CD14-positive monocyte (primary cell): ENCODE measurements at regions not wholly inside any gene's neighbourhood (a gene's known extent, or its start where the extent isn't known, plus 50 kb on each side); places are given as distances from the start of the nearest gene placed in this dataset.

Source experiments
- DNase-seq, 3 donors: peaks; one replicate each; pipeline ENCODE4 v3.0.0-alpha.2; 2011 to 2022
- H2AFZ ChIP-seq: 2 replicates; pipeline ENCODE4 v1.6.0; 2012; ENCODE audit warnings: mild to moderate bottlenecking, low read depth, low read length, inconsistent platforms; ENCODE audit not compliant: insufficient read depth, poor library complexity, severe bottlenecking
- H3K27ac ChIP-seq, 2 donors: 1 replicate in 1 of 2; 2 replicates in 1 of 2; pipeline ENCODE4 v1.5.1; 2012 to 2013; ENCODE audit warnings: low read length in 2 of 2, control low read depth in 1 of 2, inconsistent platforms in 1 of 2, low read depth in 1 of 2, mild to moderate bottlenecking in 1 of 2
- H3K27me3 ChIP-seq, 2 donors: one replicate each; pipeline versions ENCODE4 v1.6.0 to v1.6.1; 2011 to 2013; ENCODE audit warnings: low read length in 2 of 2; ENCODE audit not compliant: control insufficient read depth in 2 of 2, insufficient read depth in 2 of 2
- H3K36me3 ChIP-seq, 2 donors: replicated peaks in 1 of 2; 1 replicate in 1 of 2; 2 replicates in 1 of 2; pipeline versions ENCODE4 v1.5.1 to v1.6.1; 2012 to 2013; ENCODE audit warnings: low read length in 2 of 2, control low read depth in 1 of 2, inconsistent platforms in 1 of 2, mild to moderate bottlenecking in 1 of 2; ENCODE audit not compliant: insufficient read depth in 2 of 2, control insufficient read depth in 1 of 2
- H3K4me1 ChIP-seq, 2 donors: 1 replicate in 1 of 2; 2 replicates in 1 of 2; pipeline versions ENCODE4 v1.5.1 to v1.6.1; 2012 to 2013; ENCODE audit warnings: low read length in 2 of 2, control low read depth in 1 of 2, inconsistent platforms in 1 of 2, mild to moderate bottlenecking in 1 of 2, moderate library complexity in 1 of 2; ENCODE audit not compliant: insufficient read depth in 2 of 2, control insufficient read depth in 1 of 2
- H3K4me2 ChIP-seq: replicated peaks from 2 replicates; pipeline ENCODE3; 2012; ENCODE audit warnings: low read length, moderate library complexity, mild to moderate bottlenecking; ENCODE audit not compliant: poor library complexity, severe bottlenecking; ENCODE audit errors: extremely low read depth
- H3K4me3 ChIP-seq, 3 experiments: fragments of 200-600 bp in 1 of 3; sonication (generic) in 1 of 3; replicated peaks in 1 of 3; 1 replicate in 2 of 3; 2 replicates in 1 of 3; pipeline ENCODE4 v1.5.1; 2011 to 2013; ENCODE audit warnings: low read length in 3 of 3, mild to moderate bottlenecking in 3 of 3, control low read depth in 2 of 3, low read depth in 2 of 3, inconsistent platforms in 1 of 3, moderate library complexity in 1 of 3
- H3K79me2 ChIP-seq: 2 replicates; pipeline ENCODE4 v1.6.0; 2012; ENCODE audit warnings: mild to moderate bottlenecking, control low read depth, inconsistent platforms, low read length, moderate library complexity; ENCODE audit not compliant: insufficient read depth
- H3K9ac ChIP-seq: 2 replicates; pipeline ENCODE4 v1.6.0; 2017; ENCODE audit warnings: low read length, mild to moderate bottlenecking; ENCODE audit not compliant: insufficient read depth, poor library complexity, severe bottlenecking
- H3K9me3 ChIP-seq, 2 donors: replicated peaks in 1 of 2; 1 replicate in 1 of 2; 2 replicates in 1 of 2; pipeline versions ENCODE4 v1.5.1 to v1.6.1; 2012 to 2013; ENCODE audit warnings: low read length in 2 of 2, control low read depth in 1 of 2; ENCODE audit not compliant: control insufficient read depth in 1 of 2, insufficient read depth in 1 of 2
- H4K20me1 ChIP-seq: 2 replicates; pipeline ENCODE4 v1.6.0; 2012; ENCODE audit warnings: mild to moderate bottlenecking, low read length, control low read depth, moderate library complexity; ENCODE audit not compliant: insufficient read depth
- H3K27ac Mint-ChIP-seq, 7 donors: one replicate each; pipeline ENCODE4 v1.8.0; 2020; ENCODE audit warnings: mild to moderate bottlenecking in 7 of 7, mixed read lengths in 7 of 7, moderate library complexity in 6 of 7, inconsistent platforms in 2 of 7
- H3K27me3 Mint-ChIP-seq, 3 donors: one replicate each; pipeline ENCODE4 v1.8.0; 2021 to 2022; ENCODE audit warnings: low read depth in 3 of 3, mild to moderate bottlenecking in 3 of 3, mixed read lengths in 3 of 3, moderate library complexity in 3 of 3, inconsistent platforms in 1 of 3
- H3K36me3 Mint-ChIP-seq, 2 donors: one replicate each; pipeline ENCODE4 v1.8.0; 2020; ENCODE audit warnings: mixed read lengths in 2 of 2, inconsistent platforms in 1 of 2, mild to moderate bottlenecking in 1 of 2
- H3K4me1 Mint-ChIP-seq: one replicate; pipeline ENCODE4 v1.8.0; 2020; ENCODE audit warnings: mild to moderate bottlenecking, mixed read lengths
- H3K4me3 Mint-ChIP-seq, 2 donors: one replicate each; pipeline ENCODE4 v1.8.0; 2020; ENCODE audit warnings: mild to moderate bottlenecking in 2 of 2, mixed read lengths in 2 of 2, moderate library complexity in 1 of 2
- H3K9me3 Mint-ChIP-seq, 7 donors: one replicate each; pipeline ENCODE4 v1.8.0; 2020 to 2022; ENCODE audit warnings: mixed read lengths in 7 of 7, mild to moderate bottlenecking in 6 of 7, moderate library complexity in 6 of 7, inconsistent platforms in 2 of 7
- CTCF ChIP-seq: fragments of 200-600 bp; IDR thresholded peaks from one replicate; pipeline ENCODE4 v1.8.0; 2022; ENCODE audit warnings: antibody characterized with exemption, mild to moderate bottlenecking
- WGBS: methylation state at CpG from one replicate; pipeline ENCODE4 v1.1.5; 2013; ENCODE audit warnings: missing lambda C conversion rate; ENCODE audit not compliant: insufficient coverage; 5-methylcytosine and 5-hydroxymethylcytosine counted together
- intact Hi-C, 2 donors: fragments of 100-400 bp; cut with micrococcal nuclease; formaldehyde crosslinking; loops; one replicate each; pipeline versions ENCODE4 v1.15.0 to v1.15.1; 2023

- H3K9me3 Mint-ChIP-seq: peaks cover 0 to 2% (median 0%) of the 10 kb centered on the region in 7 donors
- no peak overlapping the region for H2AFZ ChIP-seq
- H3K4me3 Mint-ChIP-seq: no peak overlapping the region
- WGBS: no CpG with 5 or more reads among the region's 2 CpGs
- peaks cover 0 to 1% (median 0%) of the 10 kb centered on the region in 3 donors for H3K27me3 Mint-ChIP-seq
- intact Hi-C loops: no loop called here
- H3K4me1 ChIP-seq: no peaks in the 10 kb centered on the region
- no peaks in the 10 kb centered on the region for H3K4me1 Mint-ChIP-seq
- no peak overlapping the region for H3K27ac ChIP-seq
- no peaks in the 10 kb centered on the region for H4K20me1 ChIP-seq
- no peak overlapping the region for H3K4me3 ChIP-seq
- no peaks in the 10 kb centered on the region for H3K36me3 Mint-ChIP-seq
- no peaks in the 10 kb centered on the region for H3K36me3 ChIP-seq
- H3K4me2 ChIP-seq: no peak overlapping the region
- H3K27ac Mint-ChIP-seq: no peak overlapping the region
- no peak overlapping the region for H3K9ac ChIP-seq
- DNase-seq: no peak
- no peak for TF ChIP-seq CTCF
- H3K27me3 ChIP-seq: no peaks in the 10 kb centered on the region
- H3K79me2 ChIP-seq: no peaks in the 10 kb centered on the region
- no peaks in the 10 kb centered on the region for H3K9me3 ChIP-seq
Observed at GRCh38 chr5:92500752-92501151, 1080.3 kb downstream of the NR2F1-AS1 start.

- Histone ChIP-seq H3K4me1 (no peaks in the 10 kb centered on the region), H3K27me3 (no peaks in the 10 kb centered on the region), H4K20me1 (no peaks in the 10 kb centered on the region), H2AFZ (no peak overlapping the region), H3K36me3 (no peaks in the 10 kb centered on the region), H3K4me2 (no peak overlapping the region), H3K9ac (no peak overlapping the region), H3K9me3 (no peaks in the 10 kb centered on the region), H3K4me3 (no peak overlapping the region), H3K79me2 (no peaks in the 10 kb centered on the region), H3K27ac (no peak overlapping the region)
- Mint-ChIP-seq H3K4me1 (no peaks in the 10 kb centered on the region), H3K27ac (no peak overlapping the region), H3K9me3 (no peaks in the 10 kb centered on the region), H3K36me3 (no peaks in the 10 kb centered on the region), H3K27me3 (no peaks in the 10 kb centered on the region), H3K4me3 (no peak overlapping the region)
- intact Hi-C loops: no loop called here
- DNase-seq: no peak
- no peak for TF ChIP-seq CTCF
Observed at GRCh38 chr5:92496545-92496944, 1084.5 kb downstream of the NR2F1-AS1 start.
